HG02884 (cell line): ENCODE measurements at regions not wholly inside any gene's neighbourhood (a gene's known extent, or its start where the extent isn't known, plus 50 kb on each side); places are given as distances from the start of the nearest gene placed in this dataset.
"Not testable (repeated sequence)": the region's sequence is repeated elsewhere in the genome, so short reads cannot be mapped to it uniquely, and the experiment has no call there.

Experiments
- ATAC-seq: cut with Tn5 transposase; IDR thresholded peaks from one replicate; pipeline ENCODE4 v1.9.1; 2021; ENCODE audit warnings: mild to moderate bottlenecking, moderate library complexity; ENCODE audit not compliant: unreplicated experiment

GRCh38 chr3:170712798-170713197 is 126.9 kb upstream of the SLC7A14 start:
- no peak for ATAC-seq

DNA sequence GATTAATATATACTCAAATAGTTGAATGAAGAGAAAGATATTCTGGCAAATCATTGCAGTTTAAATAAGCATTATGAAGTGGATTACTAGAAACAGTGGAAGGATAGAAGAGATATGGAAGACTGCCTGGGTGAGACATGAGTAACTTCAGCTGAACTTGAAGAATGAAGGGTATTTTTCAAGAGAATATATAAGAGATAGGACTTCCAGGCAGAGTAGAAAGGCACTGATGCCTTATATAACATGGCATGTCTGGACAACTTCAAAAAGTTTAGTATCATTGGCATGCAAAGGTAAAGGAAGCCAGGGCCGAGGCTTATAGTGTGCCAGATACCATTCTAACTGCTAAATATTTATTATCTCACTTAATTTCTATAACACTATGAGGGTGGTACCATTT is 126.5 kb upstream of the SLC7A14 start:
- ATAC-seq, result no peak

DNA sequence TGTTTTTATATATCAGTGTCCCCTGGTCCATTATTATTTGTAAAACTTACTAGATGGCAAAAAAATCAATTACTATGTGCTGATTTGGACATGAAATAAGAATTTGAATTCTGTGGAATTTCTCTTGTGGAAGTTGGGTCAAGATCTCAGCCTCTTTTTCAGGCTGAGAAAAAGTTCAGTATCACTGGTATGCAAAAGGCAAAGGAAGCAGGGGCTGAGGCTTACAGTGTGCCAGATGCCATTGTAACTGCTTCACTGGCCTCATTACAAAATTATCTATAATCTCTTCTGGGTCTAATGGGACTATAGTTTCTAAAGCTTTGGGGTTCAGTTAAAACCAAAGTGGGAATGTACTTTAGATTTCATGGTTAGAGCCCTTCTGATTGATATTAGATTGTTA is 125.9 kb upstream of the SLC7A14 start:
- ATAC-seq, result no peak

- no peak for ATAC-seq
Observed at GRCh38 chr3:170709046-170709445, 123.2 kb upstream of the SLC7A14 start.

DNA sequence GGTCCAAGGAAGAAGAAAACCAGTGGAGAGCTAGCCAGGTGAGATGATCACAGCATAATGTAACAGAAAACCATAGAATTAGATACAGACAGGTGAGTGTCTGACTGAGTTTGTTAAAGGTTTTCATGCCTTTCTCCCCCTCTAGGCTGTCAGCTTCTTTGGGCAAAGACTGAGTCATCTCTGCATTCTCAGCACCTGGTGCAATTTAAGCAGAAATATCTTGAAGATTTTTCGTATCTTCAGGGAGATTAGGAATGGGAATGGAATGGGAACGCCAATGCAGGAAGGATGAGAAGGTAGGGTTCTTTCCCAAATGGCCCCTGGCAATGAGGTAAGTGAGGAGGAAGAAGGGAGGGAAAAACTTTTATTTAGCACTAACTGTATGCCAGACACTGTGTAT is 122.0 kb upstream of the SLC7A14 start:
- no peak for ATAC-seq

DNA sequence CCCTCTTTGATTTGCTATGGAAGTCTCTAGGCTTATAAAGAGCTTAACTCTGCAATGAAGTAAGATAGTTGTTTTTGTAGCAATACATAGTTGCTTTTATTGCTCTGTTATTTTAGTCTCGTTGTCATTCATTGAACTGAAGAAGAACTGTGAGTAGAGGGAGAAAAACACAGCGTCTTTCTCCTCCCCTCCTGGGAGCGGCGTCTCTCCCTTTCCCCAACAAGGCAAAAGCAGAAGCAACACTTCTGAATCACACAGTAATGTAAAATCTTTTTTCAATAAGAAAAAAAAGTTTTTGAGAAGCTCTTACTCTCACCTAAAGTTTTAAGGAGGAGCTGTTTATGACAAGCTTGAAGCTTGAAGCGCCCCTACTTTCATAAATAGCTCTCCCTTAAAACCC is 119.3 kb upstream of the SLC7A14 start:
- ATAC-seq, result no peak

- no peak for ATAC-seq
Observed at GRCh38 chr3:170703121-170703588, 117.3 kb upstream of the SLC7A14 start.

DNA sequence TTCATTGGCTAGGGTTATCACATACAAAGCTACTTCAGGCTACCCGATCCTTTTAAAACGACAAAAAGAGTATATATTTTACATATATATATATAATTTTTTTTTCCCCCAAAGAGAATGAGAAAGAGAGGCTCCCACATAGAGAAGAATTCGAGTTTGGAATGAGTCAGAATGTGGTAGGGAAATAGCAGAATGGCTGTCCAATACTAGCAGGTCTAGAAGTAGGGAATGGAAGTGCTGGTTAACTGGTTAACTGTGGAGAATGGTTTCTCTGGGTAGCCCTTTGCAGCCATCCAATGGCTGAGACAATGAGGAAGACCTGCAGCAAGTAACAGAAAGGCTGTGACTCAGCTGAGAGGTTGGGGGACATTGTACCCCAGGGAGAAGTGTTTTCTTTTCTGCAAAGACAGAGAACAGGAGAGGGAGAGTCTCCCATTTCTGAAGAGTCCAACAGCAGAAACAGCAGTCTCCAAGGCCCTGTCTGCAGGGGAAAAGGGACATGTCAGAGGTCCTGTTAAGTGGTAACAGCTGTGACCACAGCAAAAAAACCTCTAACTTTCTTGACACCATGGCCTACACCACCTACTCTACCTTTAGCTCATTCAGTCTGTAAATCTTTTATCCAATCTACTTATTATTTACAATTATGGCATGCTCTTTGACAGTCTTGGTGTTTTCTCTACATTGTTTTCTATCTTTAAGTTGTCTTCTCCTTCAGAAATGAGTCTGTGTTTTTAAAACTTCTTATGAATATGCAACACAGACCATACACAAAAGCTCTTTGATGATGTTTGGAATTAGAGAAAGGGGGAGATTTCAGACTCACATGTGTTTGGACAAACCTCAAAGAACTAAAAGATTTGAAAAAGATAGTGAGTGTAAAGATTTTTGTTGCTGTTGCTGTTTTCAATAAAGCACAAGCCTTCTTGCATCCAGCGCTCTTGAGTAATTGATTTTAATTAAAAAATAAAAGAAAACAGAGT is 116.1 kb upstream of the SLC7A14 start:
- no peak for ATAC-seq

GRCh38 chr3:170700054-170700404 is 114.2 kb upstream of the SLC7A14 start:
- ATAC-seq, result no peak

- no peak for ATAC-seq
Observed at GRCh38 chr3:170699158-170700053, 113.5 kb upstream of the SLC7A14 start.

DNA sequence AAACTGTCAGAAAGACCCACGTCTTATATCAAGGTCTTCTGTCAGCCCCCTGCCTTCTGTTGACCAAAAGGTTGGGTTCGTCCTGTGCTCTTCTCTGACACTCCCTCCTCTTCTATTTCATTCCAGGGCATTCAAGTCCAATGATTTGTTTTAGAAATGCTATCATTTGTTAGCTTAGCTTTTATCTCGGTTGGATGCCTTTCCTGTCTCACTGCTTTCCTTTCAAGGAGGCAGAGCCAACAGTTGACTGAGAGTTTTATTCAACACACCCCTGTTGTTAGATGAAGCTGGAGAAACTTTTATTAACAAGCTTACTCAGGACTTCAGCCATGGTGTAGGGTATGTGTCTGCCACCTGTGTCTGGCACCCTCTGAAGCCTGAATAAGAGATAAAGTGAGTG is 112.0 kb upstream of the SLC7A14 start:
- no peak for ATAC-seq

- ATAC-seq, result no peak
Observed at GRCh38 chr3:170697131-170697530, 111.3 kb upstream of the SLC7A14 start.

DNA sequence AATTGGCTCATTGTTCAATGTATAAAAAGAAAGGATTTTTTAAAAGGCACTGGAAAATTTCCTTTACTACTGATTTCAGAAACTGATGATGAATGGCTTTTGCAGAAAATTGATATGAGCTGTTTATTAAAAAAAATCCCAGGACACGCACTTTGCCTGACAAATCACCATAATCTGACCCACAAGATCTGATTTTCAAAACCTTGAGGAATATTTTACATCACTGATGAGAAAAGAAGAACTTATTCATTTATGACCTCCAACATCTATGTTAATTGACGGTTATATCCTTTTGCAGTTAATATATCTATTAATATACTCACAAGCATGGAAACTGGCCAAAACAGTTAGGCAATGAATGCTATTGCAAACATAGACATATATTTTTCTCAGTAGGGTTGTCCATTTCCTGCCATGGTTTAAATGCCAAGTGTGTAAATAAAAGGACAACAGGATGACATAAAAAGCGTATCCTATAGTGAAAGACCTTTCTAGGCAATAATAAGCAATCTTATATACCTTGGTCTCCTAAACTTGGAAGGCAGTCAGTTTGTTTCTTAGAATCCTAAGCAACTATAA is 109.7 kb upstream of the SLC7A14 start:
- no peak for ATAC-seq

- no peak for ATAC-seq
Observed at GRCh38 chr3:170692720-170693119, 106.8 kb upstream of the SLC7A14 start.

- ATAC-seq, result no peak
Observed at GRCh38 chr3:170690661-170690981, 104.7 kb upstream of the SLC7A14 start.

- ATAC-seq, result no peak
Observed at GRCh38 chr3:170689893-170690660, 104.2 kb upstream of the SLC7A14 start.

- no peak for ATAC-seq
Observed at GRCh38 chr3:170689296-170689829, 103.5 kb upstream of the SLC7A14 start.

DNA sequence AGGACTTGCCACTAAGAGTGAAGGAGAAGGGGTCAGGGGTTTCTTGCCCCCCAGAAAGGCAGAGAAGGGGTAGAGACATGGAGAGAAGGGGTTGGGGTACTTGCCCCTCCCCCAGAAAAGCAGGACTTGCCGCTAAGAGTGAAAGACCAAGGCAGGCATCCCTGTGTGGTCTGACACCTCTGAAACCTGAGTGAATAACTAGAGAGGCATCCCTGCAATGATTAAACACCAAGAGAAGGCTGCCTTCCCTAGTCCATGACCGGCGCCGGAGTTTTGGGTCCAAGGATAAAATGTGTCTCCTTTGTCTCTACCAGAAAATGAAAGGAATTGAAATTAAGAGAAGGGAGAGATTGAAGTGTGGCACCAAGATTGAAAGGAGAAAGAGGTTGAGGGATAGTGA is 102.3 kb upstream of the SLC7A14 start:
- not testable (repeated sequence) for ATAC-seq

- no peak for ATAC-seq
Observed at GRCh38 chr3:170680593-170680992, 94.7 kb upstream of the SLC7A14 start.

DNA sequence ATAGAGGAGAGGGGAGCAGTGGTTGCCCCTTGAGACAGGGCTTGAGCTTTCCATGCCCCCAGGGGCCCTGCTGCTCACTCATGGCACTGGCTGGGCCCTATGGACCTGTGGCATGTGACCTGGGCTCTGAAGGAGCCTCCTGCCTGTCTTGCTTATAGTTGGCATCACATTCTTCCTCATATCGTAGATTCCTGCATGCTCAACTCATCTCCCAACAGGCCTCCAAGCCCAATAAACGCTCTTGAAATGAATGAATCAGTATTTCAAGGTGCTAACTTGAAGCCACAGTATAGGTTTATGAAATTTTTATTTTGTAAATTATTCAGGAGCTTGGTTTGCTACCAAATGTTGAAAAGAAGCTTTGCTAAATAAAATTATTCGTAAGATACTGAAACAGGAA is 93.3 kb upstream of the SLC7A14 start:
- no peak for ATAC-seq
